ENCODE measurements at regions not wholly inside any gene's neighbourhood (a gene's known extent, or its start where the extent isn't known, plus 50 kb on each side); places are given as distances from the start of the nearest gene placed in this dataset.
"Not testable (repeated sequence)": the region's sequence is repeated elsewhere in the genome, so short reads cannot be mapped to it uniquely, and the experiment has no call there.

GRCh38 chr14:106365371-106365770 lies 839.0 kb downstream of the TMEM121 start:
- not testable (repeated sequence) for TF ChIP-seq CTCF (IDR thresholded peaks at IDR 0.05; ENCODE audit: insufficient read depth, low read depth, low read length); EZH2 (IDR thresholded peaks at IDR 0.05; ENCODE audit: insufficient read depth, low read length)
